Amniotic epithelial cell (primary cell): ENCODE measurements at regions not wholly inside any gene's neighbourhood (a gene's known extent, or its start where the extent isn't known, plus 50 kb on each side); places are given as distances from the start of the nearest gene placed in this dataset.

ENCODE experiments used
- DNase-seq: peaks from one replicate; pipeline ENCODE4 v3.0.0-alpha.2; 2010; ENCODE audit warnings: low read depth

DNA sequence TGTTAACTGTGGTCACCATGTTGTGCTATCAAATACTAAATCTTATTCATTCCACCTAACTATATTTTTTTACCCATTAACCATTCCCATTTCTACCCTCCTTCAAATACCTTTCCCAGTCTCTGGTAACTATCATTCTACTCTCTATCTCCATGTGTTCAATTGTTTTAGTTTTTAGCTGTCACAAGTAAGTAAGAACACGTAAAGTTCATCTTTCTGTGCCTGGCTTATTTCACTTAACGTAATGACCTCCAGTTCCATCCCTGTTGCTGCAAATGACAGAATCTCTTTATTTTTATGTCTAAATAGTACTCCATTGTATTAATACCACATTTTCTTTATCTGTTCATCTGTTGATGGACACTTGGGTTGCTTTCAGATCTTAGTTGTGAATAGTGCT is 485.1 kb upstream of the CD180 start:
- DNase-seq = no peak

DNA sequence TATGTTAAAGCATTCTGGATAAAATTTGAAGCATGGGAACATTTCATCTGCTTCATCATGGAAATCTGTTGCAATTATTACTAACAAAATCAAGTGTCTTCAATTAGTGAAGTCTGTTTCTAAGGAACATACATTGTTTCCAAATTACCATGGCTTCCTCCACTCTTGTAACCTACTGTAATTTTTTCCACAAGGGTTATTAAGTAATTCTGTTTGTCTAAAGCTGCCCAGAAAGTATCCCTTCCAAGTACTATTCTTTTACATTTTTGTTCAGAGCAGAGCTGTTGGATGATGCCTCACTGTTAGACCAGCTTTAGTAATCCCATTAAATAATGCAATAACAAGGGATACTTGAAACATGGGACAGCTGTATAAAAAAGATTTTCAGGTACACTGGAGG is 483.5 kb upstream of the CD180 start:
- no peak for DNase-seq

DNA sequence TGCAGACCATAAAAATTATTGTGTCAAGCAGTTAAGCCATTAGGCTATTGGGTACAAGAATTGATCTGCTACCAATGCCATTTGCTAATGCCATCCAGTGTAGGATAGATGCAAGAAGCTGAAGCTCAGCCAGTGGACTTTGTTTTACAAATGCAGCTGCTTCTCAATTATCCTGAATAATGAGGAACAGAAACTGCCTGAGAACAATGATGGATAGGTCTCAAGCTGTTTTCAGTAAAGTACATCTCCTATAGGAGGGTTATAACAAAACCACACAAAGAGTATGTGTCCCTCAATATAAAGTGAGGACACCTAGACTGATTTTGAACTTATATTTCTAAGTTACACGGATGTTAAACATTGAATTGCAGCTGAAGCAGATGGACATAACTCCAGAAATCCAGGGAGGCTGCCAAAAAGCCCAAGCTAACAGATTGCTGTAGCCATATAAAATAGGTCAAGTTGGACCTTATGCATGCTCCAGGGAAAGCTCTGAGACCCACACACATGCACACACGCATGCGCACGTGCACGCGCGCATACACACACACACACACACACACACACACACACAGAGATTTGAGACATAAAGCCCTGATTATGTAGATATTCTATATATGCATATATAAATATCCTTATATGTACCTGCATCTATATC is 482.7 kb upstream of the CD180 start:
- DNase-seq = no peak

DNA sequence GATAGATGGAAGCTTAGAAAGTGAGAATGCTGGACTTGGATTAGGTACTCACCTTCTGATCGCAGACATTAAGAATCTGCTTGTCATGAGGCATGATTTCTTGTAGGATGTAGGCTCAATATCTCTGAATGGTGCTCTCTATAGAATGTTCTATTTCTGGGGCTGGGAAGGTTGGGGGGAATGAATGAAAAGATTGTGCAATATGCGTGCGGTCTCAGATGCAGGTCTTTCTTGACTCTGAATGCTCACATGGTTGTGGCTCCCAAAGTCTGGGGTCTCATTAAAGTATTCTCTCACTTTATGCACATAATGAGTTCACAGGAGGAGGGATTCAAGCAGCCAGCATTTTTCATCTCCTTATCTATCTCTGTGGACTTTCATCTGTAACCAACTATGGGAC is 482.0 kb upstream of the CD180 start:
- no peak for DNase-seq

DNA sequence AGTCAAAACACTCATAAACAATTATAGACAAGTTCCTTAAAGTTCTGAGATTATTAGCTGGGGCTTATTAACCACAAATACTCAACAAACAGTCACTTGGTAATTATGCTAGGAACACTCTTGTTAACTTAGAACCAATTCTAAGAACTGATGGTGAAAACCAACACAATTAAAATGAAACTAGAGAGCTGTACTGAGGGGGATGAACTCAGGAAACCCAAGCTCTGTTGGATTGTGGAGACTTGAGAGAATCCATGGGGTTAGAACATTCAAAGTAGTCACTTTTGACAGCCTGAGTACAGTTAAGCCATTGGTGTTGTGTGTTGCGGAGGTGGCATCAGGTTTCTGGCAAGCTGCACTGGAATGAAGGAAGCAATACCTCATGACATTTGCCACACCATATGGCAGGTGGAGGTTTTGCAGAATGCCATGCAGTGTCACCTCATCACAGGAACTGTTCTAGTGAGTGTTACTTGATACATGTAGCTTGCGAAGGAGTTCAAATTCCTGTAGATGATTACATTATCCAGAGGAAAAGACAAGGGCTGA is 480.9 kb upstream of the CD180 start:
- DNase-seq = no peak

DNA sequence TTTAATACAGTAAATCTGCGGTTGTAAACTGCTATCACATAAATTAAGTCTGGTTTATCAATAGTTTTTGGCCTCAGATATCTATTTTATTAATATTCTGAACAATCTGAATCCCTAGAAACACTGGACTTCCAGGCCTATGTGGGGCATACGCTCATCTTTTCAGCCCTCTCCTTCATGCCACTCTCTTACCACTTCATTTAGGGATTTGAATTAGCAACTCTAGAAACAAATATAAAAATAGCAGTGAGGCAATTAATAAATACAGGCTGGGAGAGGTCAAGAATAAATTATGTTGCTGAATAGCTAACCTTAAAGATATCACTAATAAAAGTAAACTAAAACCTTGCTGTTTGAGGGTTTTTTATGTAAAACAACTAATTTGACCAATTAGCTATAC is 480.3 kb upstream of the CD180 start:
- DNase-seq = no peak

DNA sequence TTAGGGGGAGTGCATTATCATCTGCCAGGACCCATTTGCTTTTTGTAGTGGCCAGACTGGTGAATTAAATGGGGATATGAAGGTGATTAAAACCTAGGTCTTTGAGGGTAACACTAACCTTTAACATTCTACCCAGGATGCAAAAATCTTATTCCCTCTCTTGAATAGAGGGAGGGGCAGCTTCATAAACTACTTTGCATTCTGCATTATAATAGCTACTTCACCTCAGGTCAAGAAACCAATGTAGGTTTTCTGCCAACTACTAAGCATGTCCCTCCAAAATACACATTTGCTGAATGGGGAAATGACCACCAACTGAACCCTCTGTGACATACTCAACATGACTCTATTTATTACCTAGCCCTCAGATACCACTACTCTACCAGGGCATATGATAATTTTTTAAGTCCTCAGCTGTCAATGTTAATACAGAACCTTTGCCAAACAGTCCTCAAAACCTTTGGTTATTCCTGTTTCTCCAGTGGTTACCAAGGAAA is 477.6 kb upstream of the CD180 start:
- DNase-seq = no peak

DNA sequence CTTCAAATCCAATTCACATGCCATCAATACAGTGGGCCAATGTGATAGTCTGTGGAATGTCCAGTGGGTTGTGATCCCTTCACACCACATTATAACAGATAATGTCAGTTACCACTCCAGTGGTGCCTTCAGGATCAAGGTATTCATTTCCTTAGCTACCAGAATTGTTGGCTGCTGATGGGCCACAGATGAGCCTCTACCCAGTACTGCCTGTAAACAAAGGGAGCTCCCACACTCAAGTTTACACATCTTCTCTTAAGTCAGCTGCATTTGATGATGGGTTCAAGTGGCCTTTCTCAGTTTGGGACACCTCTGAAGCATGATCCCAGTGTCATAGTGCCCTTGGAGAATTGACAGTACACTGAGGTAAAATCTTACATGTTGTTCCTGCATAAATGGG is 477.0 kb upstream of the CD180 start:
- no peak for DNase-seq

DNA sequence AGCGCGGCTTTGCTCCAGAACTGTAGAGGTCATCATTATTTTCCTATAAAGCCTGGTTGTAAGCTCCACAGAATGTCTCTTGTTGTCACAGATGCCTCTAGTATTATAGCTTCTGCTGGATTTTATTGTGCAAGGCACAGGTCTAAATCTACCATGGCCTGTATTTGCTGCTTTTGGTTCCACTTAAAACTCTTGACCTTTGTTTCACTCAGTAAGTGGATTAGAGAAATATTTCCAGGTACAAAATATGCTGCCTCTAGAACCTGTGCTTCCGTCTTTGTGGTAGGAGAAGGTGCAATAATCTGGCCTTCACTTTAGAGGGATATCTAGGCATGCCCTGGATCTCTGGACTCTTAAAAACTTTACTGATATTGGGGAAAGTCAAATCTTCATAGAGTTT is 476.6 kb upstream of the CD180 start:
- DNase-seq = no peak

DNA sequence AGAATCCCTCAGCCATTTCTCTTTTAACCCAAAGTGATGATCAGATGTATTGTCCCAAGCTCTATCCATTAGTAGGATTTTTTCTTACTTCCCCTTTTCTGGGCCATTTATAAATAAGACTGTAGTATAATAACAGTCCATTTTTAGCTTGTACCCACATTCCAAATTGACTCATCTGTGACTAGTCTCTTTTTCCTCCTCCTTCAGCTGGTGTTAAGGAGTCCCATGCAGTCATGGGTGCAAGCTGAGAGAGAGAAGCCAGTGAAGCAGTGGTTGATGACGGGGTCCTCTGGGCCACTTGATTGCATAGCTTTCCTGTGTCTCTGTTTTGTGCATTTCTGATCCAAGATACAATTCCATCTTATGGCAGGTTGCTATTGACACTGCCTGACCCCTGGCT is 476.0 kb upstream of the CD180 start:
- DNase-seq = no peak

DNA sequence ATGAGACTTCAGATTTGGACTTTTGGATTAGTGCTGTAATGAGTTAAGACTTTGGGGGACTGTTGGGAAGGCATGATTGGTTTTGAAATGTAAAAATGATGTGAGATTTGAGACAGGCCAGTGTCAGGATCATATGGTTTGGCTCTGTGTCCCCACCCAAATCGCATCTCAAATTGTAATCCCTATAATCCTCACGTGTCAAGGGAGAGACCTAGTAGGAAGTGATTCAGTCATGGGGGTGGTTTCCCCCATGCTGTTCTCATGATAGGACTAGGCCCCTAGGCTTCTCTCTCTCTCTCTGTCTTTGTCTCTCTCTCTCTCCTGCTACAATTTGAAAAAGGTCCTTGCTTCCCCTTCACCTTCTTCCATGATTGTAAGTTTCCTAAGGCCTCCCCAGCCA is 473.3 kb upstream of the CD180 start:
- DNase-seq = no peak

DNA sequence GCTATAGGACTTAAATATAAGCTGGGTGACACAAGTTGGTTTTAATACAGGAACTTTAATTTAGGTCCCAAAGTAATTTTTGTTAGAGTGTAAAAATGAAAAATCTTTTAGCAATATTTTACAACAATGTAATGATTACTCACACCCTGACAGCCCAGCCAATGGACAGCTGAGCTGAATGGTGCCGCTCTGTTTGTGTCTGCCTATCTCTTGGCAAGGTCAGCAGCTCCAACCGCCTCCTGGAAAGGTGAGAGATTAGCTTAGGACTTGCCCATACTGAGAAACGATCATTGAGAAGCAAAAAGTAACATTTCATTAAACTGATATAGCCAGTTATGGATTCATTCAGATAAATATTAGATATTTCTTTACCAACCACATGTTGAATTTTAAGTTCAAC is 463.6 kb upstream of the CD180 start:
- DNase-seq = no peak

DNA sequence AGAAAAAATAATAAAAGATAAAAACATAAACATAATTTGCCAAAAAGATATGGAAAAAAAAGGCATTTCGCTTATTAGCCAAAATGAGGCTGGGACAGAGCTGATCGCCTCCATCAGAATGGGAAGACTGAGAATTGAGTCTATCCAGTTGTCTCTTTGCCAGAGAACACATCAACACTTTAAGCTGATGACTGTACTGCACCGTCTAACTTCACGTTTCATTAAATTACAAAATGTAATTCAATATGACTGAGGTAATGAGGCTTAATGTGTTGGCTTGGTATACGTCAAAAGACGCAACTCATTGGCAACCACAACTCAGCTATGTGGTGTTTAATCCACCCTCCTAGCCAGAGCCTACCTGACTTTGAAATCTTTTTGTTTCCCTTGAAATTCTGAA is 462.7 kb upstream of the CD180 start:
- no peak for DNase-seq

DNA sequence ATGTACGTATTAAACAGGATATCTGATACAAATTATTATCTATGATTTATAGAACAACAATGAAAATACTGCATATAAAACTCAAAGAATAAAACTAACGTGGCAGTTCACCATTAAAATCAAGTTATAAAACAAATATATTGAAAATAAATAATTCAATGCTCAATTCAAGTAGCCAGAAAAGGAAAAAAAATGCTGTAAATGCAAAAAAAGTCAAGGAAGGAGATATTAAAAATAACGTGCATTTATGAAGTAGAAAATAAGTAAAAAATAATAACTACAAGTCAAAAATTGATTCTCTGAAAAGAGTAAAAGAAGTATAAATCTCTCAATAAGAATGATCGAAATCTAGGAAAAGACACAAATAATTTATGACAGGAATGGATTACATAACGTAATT is 460.5 kb upstream of the CD180 start:
- DNase-seq = no peak

DNA sequence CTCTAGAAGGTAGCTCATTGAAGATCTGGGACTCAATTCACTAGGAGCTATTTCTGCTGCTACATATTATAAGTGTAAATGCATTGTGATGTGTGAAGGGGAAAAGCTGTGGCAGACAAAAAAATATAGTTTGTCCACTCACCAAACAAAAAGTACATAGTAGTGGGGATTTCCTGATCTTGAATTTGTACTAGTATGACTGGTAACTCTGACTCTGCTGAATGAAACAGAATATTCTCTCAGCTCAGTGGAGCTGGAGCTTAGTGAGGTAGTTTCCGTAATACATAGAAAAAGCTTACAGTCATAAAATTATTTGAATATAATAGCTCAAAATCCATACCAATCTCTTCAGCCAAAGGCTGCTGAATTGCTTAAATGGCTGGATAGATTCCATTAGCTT is 455.6 kb upstream of the CD180 start:
- no peak for DNase-seq

DNA sequence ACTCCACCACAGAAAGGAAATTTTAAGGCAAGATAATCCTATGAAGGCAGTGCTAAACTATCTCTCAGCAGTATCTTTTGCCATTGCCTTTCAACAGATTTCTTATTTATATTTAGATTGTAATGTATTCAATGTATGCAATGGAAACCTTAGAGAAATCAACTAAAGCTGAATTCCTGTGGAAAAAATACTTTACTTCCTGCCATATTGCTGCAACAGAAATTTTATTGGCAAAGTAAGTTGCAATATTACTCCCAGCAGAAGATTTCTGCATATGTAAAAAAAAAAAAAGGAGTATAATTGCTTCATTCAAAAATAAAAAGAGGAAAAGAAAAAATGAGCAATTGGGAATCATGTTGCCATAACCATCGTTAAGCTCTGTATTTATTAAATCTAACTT is 454.6 kb upstream of the CD180 start:
- no peak for DNase-seq

DNA sequence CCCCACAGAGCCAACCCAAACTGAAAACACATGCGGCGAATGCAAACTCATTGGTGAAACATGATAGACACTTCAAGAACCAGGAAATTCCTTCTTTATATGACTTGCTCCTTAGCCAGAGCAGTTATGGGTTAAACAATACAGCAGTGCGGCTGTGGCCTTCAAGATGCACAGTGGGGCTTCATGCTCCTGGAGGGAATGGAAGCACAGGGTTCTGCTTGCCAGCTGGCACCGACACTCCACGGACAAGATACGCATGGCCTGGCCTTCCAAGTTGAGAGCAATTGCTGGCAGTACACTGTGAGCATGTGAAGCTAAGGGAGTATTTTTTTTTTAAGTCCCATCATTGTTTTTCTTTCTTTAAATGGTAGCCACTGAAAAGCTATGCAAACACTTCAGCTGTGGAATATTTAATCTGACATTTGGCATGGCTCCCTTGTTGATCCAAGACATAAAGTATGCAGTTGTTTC is 451.6 kb upstream of the CD180 start:
- no peak for DNase-seq

DNA sequence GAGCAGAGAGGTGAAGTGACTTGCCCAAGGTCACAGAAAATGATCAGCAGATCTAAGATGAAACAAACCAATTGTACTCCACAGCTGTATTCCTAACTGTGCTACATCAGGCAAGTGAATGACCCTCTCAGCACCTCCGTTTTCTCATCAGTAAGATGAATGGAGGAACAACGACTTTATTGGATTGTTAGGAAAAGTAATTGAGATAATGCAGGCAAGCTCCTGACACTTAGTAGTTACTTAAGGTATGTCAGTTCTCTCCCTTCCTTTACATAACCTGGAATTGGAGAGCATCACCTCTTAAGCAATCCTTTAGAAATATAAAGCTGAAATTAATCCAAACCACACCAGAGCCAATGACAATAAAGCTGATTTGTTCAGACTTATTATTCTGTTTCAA is 451.2 kb upstream of the CD180 start:
- DNase-seq = no peak

DNA sequence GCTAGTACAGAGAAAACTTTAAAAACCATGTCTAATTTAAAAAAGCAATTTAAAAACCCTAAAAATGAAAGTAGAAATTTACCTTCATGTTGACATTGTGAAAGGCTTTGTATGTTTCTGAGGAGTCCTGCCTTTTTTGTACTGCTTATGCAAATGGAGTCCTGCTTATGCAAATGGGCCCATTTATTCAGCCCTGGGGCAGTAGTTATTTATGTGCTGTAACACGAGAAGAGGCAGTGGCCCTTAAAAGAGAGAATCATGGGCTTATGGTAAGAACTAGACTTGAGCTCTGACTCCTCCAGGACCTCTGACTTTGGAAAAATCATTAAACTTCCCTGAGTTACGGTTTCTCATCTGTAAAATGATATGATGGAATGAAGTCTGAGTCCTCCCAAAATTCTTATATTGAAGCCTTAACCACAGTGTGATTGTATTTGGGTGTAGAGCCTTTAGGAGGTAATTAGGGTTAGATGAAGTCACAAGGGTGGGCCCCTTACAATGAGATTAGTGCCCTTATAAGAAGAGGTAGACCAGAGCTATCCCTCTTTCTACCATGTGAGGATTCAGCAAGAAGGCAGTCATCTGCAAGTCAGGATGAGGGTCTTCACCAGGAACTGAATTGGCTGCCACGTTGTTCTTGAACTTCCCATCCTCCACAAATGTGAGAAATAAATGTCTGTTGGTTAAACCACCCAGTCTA is 447.8 kb upstream of the CD180 start:
- no peak for DNase-seq

DNA sequence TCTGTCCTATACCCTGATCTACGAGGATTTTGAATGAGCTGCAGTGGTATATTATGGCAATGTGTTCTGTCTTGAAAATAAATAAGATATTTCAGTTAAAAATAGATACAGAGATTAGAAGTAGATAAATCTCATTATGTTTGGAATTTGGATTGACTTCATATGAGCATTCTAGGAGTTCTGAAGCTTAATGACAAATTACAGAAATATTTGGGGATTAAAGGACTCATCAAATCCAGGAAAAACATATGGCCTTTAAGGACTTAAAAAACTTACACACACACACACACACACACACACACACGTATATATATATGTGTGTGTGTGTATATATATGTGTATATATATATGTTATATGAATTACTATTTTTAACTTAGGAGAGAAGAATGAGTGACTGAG is 446.9 kb upstream of the CD180 start:
- no peak for DNase-seq

DNA sequence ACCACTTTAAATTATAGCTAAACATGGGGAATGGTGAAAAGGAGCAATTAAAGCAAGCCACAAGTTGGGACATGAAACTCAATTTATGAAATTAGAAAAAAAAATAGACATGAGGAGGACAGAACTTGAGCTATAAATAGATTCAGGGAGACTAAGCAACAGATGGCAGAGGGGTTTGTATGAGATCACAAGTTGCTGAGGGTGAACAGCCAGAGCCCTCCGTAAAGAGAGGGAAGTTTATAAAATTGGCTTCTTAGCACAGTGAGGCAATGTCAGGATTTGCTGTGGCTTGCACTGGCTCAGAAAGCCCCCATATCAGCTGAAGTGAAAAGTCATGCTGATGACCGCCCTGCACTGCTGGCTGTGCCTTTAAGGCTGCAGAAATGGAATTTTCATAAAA is 443.4 kb upstream of the CD180 start:
- DNase-seq = no peak

DNA sequence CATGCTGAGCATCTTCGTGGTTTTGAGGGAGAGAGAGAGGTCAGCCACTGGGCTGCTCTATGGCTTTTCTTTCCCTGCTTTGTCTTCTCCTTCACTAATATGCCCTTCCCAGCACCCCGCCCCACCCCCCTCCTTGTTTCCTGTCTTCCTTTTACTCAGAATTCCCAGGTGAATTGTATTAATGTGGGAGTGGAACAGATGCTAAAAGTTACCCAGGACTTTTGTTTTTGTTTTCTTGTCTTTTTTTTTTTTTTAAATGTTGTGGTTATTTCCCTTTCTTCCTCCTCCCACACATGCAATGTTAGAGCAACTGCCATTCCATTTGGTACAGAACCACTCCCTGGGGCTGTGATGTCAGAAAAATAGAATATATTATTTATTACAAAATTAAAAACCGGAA is 442.7 kb upstream of the CD180 start:
- no peak for DNase-seq

DNA sequence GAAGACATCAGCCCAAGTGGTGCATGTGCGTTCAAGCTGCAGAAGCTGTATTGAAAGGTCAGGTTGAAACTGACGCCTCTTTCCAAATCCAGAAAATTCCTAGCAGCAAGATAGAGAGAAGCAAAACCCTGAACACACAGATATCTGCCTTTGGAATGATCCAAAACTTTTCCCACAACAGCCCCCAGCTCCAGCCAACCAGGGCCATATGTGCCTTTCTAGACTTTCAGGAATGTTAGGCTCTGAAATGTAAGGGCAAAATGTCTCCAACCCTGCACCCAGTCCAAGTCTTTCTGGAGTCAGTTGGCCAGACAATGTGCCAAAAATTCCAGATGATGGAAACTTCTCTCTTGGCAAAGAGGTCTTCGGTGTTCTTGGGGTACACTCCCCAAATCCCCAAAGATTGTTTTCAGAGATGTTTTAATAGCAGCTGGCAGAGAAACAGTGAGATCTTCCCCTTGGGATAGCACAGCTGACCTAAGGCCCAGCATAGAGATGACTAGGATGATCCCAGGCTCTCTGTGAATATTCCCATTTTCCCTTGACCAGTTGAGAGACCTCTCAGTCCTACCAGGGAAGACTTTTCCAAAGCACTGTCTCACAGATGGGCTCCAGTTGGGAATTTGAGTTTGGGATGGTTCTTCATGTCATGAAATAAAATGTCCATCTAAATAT is 440.4 kb upstream of the CD180 start:
- DNase-seq = no peak
